Adrenal gland (tissue), 5 donors: ENCODE measurements at regions not wholly inside any gene's neighbourhood (a gene's known extent, or its start where the extent isn't known, plus 50 kb on each side); places are given as distances from the start of the nearest gene placed in this dataset.

Source experiments
- CTCF ChIP-seq, 6 experiments: fragments of 450-650 bp in 4 of 6; fragments of 200-600 bp in 2 of 6; sonication (generic) in 1 of 6; IDR thresholded peaks; 1 replicate in 5 of 6; 2 replicates in 1 of 6; pipeline versions ENCODE4 v1.5.1 to v1.8.0; 2016 to 2021; ENCODE audit warnings: antibody characterized with exemption in 6 of 6, mild to moderate bottlenecking in 2 of 6, moderate library complexity in 1 of 6
- POLR2A ChIP-seq, 2 donors: fragments of 450-650 bp; IDR thresholded peaks; one replicate each; pipeline ENCODE4 v1.6.1; 2017; ENCODE audit warnings: antibody characterized with exemption in 2 of 2, mild to moderate bottlenecking in 2 of 2, moderate library complexity in 1 of 2
- donor health status: DM: no; HTN: no; CAD: no.

GRCh38 chr16:7216719-7217118 is 115.9 kb upstream of the RBFOX1 start:
- TF ChIP-seq CTCF (IDR thresholded peaks at IDR 0.05) (no peak), POLR2A (IDR thresholded peaks at IDR 0.05) (no peak)
